ENCODE measurements at regions not wholly inside any gene's neighbourhood (a gene's known extent, or its start where the extent isn't known, plus 50 kb on each side); places are given as distances from the start of the nearest gene placed in this dataset.

DNA sequence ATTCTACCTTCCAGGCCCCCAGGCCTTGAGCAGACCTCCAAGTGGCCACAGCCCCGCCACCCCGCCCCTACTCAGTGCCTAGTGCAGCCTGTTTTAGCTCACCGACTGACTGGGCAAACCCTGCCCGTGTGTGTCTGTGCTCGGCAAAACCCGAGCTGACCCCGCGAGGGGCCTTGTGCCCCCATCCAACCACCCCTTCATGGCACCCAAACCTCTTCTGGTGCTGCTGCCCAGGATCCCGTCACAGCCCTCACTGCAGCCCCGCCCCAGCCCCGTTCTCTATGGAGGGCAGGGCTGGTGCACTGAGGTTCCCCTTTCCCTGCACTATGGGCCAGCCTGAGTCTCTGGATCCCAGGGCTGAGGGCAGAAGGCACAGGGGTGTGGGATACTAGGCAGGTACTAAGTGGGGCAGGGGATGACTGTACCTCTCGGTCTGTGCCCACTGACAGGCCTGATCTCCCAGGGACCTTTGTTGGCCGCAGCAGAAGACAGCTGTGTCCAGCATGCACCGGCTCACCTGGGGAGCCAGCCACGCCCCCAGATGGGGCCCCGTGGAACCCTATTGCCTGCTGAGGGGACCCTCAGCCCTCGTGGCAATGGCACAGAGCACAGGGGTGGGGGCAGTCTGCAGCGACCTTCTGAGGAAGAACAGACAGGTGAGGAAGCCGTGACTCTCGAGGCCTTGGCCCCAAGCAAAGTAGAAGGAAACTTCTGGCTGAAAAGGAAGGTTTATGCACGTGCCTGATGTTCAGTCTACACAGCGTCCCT, 69.9 kb upstream of the OTOS start:
- TF ChIP-seq, protein P1, sequence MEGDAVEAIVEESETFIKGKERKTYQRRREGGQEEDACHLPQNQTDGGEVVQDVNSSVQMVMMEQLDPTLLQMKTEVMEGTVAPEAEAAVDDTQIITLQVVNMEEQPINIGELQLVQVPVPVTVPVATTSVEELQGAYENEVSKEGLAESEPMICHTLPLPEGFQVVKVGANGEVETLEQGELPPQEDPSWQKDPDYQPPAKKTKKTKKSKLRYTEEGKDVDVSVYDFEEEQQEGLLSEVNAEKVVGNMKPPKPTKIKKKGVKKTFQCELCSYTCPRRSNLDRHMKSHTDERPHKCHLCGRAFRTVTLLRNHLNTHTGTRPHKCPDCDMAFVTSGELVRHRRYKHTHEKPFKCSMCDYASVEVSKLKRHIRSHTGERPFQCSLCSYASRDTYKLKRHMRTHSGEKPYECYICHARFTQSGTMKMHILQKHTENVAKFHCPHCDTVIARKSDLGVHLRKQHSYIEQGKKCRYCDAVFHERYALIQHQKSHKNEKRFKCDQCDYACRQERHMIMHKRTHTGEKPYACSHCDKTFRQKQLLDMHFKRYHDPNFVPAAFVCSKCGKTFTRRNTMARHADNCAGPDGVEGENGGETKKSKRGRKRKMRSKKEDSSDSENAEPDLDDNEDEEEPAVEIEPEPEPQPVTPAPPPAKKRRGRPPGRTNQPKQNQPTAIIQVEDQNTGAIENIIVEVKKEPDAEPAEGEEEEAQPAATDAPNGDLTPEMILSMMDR (IDR thresholded peaks at IDR 0.05), result no peak
- TF ChIP-seq ZFX (IDR thresholded peaks at IDR 0.05; ENCODE audit: borderline replicate concordance), result no peak

All from 22Rv1 (cell line).